HG02943 (cell line): ENCODE measurements at regions not wholly inside any gene's neighbourhood (a gene's known extent, or its start where the extent isn't known, plus 50 kb on each side); places are given as distances from the start of the nearest gene placed in this dataset.
"Not testable (repeated sequence)": the region's sequence is repeated elsewhere in the genome, so short reads cannot be mapped to it uniquely, and the experiment has no call there.

ENCODE experiments used
- ATAC-seq: cut with Tn5 transposase; IDR thresholded peaks from one replicate; pipeline ENCODE4 v1.9.1; 2021; ENCODE audit warnings: mild to moderate bottlenecking, low read depth, moderate library complexity; ENCODE audit not compliant: unreplicated experiment

- no peak for ATAC-seq
These were observed 230.8 kb downstream of the TFAP2B start for GRCh38 chr6:51049288-51049982.

GRCh38 chr6:51049983-51050877 lies 231.6 kb downstream of the TFAP2B start:
- ATAC-seq: no peak

DNA sequence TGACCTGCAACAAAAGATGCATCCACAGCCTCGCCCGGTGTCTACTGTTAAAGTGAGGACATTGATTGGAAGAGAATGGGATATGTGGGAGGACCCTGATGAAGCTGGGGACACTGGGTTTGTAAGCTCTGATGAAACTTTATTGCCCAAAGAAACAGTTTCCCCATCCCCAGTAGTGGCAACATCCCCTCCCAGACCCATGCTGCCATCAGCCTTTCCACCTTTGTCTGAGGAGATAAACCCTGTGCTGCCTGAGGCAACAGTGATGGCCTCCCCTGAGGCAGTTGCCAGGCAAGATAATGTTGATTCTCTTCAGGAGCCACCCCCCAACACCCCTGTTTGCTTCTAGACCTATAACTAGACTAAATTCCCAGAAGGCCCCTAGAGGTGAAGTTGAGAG lies 234.0 kb downstream of the TFAP2B start:
- not testable (repeated sequence) for ATAC-seq

DNA sequence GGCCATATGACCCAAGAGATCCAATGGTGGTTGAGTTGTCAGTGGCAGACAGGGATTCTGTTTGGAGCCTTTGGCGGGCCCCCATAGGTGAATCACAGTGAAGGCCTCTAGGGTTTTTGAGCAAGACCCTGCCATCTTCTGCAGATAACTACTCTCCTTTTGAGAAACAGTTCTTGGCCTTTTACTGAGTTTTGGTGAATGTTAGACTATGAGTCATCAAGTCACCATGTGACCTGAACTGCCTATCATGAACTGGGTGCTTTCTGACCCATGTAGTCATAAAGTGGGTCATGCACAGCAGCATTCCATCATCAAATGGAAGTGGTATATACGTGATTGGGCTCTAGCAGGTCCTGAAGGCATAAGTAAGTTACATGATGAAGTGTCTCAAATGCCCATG lies 236.6 kb downstream of the TFAP2B start:
- ATAC-seq: not testable (repeated sequence)

- ATAC-seq: no peak
These were observed 238.6 kb downstream of the TFAP2B start for GRCh38 chr6:51057296-51057695.

GRCh38 chr6:51060262-51060762 lies 241.6 kb downstream of the TFAP2B start:
- no peak for ATAC-seq

GRCh38 chr6:51062166-51062722 lies 243.6 kb downstream of the TFAP2B start:
- ATAC-seq: no peak

GRCh38 chr6:51077821-51078518 lies 259.3 kb downstream of the TFAP2B start:
- no peak for ATAC-seq

DNA sequence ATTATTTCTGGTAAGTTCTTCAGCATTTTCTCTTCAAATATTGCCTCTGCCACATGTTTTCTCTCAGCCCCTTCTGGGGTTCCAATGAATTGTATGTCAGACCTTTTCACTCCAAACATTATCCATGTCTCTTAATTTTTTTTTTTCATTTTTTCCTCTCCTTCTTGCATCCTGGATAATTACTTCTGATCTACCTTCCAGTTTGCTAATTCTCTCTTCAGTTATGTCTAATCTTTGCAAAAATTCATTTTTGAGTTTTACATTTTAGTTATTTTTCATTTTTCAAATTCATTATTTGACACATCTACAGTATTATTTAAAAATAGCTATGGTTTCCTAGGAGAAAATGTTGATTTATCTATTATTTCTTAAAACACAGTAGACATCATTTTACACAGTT lies 271.7 kb downstream of the TFAP2B start:
- ATAC-seq: no peak

DNA sequence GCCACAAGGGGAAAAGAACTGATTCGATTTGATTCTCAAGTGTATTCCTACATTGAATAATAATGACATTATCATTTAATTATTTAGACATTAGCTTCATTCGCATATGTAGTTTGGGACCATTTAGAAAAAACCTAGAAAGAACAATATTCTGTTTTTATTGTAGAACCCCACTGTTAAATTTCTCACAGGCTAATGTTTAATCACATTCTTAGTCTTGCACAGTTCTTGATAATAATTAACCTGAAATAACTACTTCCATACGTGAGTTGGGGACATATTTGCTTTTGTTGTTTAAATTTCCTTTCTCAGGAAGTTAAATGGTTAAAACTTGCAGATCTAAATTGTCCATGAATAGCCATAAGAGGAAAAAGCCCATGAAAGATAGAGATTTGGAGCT lies 275.2 kb downstream of the TFAP2B start:
- ATAC-seq: no peak

GRCh38 chr6:51094271-51094670 lies 275.6 kb downstream of the TFAP2B start:
- no peak for ATAC-seq

- no peak for ATAC-seq
These were observed 279.6 kb downstream of the TFAP2B start for GRCh38 chr6:51098246-51098645.

DNA sequence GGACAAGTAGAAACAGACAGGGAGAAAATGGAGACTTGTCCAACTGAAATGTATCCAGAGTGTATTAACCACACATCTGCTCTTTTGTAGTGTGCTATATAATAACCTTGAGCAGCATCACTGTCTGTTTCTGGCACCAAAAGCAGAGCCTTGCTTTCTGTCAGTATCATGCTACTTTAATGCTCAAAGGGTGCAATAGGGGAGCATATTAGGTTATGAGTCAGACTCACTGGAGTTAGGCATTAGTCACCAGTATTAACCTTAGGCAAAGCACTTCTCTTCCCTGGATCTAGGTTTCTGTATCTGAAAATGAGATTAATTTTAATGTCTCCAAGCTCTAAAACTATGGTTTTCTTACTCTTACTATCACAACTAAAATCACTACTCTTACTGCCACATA lies 280.1 kb downstream of the TFAP2B start:
- no peak for ATAC-seq

- ATAC-seq: no peak
These were observed 280.5 kb downstream of the TFAP2B start for GRCh38 chr6:51099201-51099600.

DNA sequence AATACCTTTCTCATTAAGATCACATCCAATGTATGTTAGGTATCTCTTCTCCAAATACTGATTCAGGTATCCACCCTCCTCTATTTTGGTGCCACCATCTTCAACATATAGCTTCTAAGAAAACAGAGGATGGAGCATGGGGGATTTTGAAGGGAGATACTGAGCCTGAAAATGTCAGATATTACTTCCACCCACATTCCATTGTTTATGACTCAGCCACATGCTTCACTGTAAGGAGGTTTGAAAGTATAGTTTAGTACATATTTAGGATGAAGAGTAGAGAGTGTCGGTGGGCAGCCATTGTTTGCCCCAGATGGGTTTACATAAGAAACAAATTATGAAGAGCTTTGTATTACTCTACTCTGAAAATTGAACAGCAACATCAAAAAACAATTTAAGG lies 286.7 kb downstream of the TFAP2B start:
- ATAC-seq: no peak

DNA sequence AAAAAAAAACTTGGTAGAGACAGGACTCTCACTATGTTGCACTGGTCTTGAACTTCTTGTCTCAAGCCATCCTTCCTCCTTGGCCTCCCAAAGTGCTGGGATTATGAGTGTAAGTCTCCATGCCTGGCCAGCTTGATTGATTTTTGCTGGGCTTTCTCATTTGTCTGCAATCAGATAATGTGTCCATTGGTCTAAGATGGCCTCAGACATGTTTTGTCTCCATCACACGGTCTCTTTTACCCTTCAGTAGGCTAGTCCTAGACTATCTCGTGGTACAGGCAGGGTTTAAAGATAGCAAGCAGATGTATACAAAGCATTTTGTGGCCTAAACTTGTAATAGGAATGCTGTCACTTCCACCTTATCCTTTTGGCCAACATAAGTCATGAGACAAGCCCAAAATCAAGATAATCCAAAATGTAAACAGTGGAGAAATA lies 289.1 kb downstream of the TFAP2B start:
- no peak for ATAC-seq

DNA sequence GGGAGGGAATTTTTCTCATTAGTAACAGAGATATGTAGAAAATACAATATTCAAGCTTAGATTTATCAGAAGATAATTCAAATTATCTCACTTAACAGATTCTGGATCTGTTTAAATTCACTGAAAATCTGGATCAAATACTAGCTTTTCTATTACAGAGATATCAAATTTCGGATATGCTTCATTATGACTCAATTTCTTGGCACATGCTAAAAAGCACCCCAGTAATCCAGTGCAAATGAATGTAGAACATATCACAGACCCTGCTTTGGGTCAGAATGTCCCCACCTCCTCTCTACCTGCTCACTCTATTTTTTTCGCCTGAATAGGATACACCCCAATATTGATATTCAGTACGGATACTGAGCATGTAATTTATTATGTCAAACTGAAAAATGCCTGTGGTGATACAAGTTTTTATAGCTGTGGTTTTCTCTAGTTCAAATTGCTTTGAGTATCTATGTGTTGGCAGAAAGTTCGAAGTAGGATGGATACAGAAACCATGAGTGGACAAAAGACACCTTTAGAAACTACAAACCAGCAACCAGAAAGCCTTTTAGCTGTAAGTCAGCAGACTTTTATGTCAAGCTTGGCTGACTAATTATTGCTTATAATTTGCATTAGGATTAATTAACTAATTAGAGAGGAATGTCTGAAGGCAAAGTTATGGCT lies 290.0 kb downstream of the TFAP2B start:
- ATAC-seq: no peak

DNA sequence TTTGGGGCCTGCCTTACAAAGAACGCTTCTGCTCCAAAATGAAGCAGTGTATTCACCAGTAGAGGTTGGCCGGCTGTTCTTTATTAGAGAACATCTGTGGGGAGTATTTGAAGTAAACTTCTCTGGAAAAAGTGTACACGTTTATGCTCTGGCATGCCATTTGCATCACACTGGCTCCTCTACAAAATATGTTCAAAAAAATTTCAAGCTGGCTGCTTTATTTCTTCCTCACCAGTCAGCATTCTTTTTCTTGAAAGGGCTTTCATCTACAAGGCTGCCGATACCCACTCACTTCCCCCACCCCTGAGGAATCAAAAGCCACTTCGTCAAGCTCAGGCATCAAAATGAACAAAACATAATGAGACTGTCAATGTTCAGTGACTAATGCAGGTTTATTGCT lies 294.1 kb downstream of the TFAP2B start:
- no peak for ATAC-seq

DNA sequence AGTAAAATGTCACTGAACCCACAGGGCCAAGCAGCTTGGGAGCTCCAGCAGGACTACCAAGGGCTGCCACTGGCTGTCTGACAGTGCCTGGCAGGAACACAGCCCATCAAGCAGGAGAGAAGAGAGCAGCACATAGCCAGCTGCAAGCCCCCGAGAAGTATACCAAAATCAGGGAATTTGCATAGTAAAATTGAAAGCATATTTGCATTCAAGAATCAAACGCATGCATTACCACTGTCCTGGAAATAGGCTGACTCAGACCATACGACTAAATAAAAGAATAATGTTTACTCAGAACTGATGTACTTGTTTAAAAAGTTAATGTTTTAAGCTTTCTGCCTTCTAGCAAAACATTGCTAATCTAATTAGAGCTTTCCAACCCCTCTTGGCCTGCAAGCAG lies 298.1 kb downstream of the TFAP2B start:
- no peak for ATAC-seq

GRCh38 chr6:51118792-51119191 lies 300.1 kb downstream of the TFAP2B start:
- no peak for ATAC-seq
